NCI-H82 treated with DMSO at 0.1 percent for 48 hours (cell line): ENCODE measurements at regions not wholly inside any gene's neighbourhood (a gene's known extent, or its start where the extent isn't known, plus 50 kb on each side); places are given as distances from the start of the nearest gene placed in this dataset.
A peak's percentile ranks its signal among the peaks of the same experiment; 100 is the strongest.
"Not testable (repeated sequence)": the region's sequence is repeated elsewhere in the genome, so short reads cannot be mapped to it uniquely, and the experiment has no call there.

Experiments
- DNase-seq: peaks from one replicate; lab custom pipeline; 2025; ENCODE audit not compliant: unreplicated experiment; lab: John Stamatoyannopoulos, UW

GRCh38 chr17:47066841-47067682 is 88.0 kb upstream of the RPRML start:
- peak; percentile 83 for DNase-seq

- DNase-seq: no peak
Observed at GRCh38 chr17:47066095-47066494, 87.0 kb upstream of the RPRML start.

GRCh38 chr17:47064684-47065083 is 85.6 kb upstream of the RPRML start:
- DNase-seq: no peak

DNA sequence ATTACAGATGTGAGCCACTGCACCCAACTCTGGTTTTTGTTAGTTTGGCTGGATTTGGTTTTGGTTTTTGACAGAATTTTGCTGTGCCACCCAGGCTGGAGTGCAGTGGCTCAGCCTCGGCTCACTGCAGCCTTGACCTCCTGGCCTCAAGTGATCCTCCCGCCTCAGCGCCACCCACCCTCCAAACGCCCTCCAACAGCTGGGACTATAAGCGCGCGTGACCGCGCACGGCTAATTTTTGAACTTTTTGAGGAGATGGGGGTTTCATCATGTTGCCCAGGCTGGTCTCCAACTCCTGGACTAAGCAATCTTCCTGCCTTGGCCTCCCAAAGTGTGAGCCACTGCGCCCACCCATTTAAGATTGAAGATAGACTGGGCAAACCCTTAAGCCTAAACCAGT is 84.4 kb upstream of the RPRML start:
- DNase-seq: no peak

DNA sequence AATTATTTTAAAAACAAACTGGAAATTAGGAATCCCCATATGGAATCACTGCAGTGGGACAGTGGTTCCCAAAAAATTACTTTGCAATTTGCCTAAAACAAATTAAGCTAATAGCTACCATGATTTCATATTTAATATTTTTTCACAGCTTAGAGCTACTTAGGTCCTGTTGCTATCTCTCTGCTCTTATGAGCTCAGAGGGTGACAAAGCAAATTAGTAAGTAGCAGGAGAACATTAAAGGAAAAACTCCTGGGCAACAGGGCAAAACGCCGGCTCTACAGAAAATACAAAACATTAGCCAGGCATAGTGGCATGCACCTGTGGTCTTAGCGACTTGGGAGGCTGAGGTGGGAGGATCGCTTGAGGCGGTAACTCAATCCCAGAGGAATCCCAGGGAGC is 83.8 kb upstream of the RPRML start:
- DNase-seq: not testable (repeated sequence)

- DNase-seq: not testable (repeated sequence)
Observed at GRCh38 chr17:47060005-47060404, 81.0 kb upstream of the RPRML start.

DNA sequence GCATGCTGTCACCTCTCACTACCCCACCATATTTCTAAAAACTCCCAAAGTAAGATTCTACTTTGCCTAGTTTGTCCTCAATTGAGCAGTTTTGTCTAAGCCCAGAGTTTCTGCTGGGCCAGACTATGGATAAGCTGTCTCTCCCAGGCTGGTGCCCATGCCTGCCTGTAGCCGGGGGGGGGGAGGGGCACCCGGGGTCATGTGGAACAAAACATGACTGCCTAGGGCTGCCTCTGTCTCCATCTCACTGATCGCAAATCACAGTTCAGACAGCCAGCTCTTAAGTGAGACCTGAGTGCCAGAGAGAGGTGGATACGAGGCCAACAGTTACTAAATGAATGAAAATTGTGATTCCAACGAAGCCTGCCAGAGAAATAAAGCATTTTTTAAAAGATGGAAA is 78.8 kb upstream of the RPRML start:
- DNase-seq: no peak

GRCh38 chr17:47057279-47057678 is 78.2 kb upstream of the RPRML start:
- not testable (repeated sequence) for DNase-seq

- DNase-seq: not testable (repeated sequence)
Observed at GRCh38 chr17:47056687-47057086, 77.6 kb upstream of the RPRML start.
